Vagina (tissue), 2 donors: ENCODE measurements at regions not wholly inside any gene's neighbourhood (a gene's known extent, or its start where the extent isn't known, plus 50 kb on each side); places are given as distances from the start of the nearest gene placed in this dataset.

Experiments
- DNase-seq, 2 donors: peaks; one replicate each; pipeline ENCODE4 v3.0.0-alpha.2; 2017; ENCODE audit errors: extremely low spot score in 2 of 2
- H3K27ac ChIP-seq: fragments of 200-600 bp; sonication (generic); one replicate; pipeline ENCODE4 v1.5.1; 2019
- H3K27me3 ChIP-seq: fragments of 200-600 bp; sonication (generic); one replicate; pipeline ENCODE4 v1.5.1; 2019
- H3K36me3 ChIP-seq, 2 donors: fragments of 200-600 bp; sonication (generic); one replicate each; pipeline ENCODE4 v1.5.1; 2017 to 2019
- H3K4me1 ChIP-seq: fragments of 200-600 bp; sonication (generic); one replicate; pipeline ENCODE4 v1.5.1; 2019
- H3K4me3 ChIP-seq, 2 donors: fragments of 200-600 bp; sonication (generic); 1 replicate in 1 of 2; 2 replicates in 1 of 2; pipeline ENCODE4 v1.5.1; 2016 to 2019
- H3K9me3 ChIP-seq: fragments of 200-600 bp; sonication (generic); one replicate; pipeline ENCODE4 v1.5.1; 2019
- POLR2A ChIP-seq, 2 donors: fragments of 450-650 bp; IDR thresholded peaks; one replicate each; pipeline ENCODE4 v1.6.1; 2017; ENCODE audit warnings: antibody characterized with exemption in 2 of 2, mild to moderate bottlenecking in 2 of 2, moderate library complexity in 2 of 2
- POLR2AphosphoS5 ChIP-seq, 2 donors: sonication (generic); formaldehyde crosslinking; IDR thresholded peaks; one replicate each; pipeline ENCODE4 v1.9.0; 2017; ENCODE audit warnings: antibody characterized with exemption in 2 of 2, mild to moderate bottlenecking in 2 of 2, low read depth in 1 of 2; ENCODE audit not compliant: insufficient read depth in 1 of 2
- intact Hi-C: fragments of 100-400 bp; cut with DNase I; formaldehyde crosslinking; loops from one replicate; pipeline ENCODE4 v1.15.1; 2023
- TF ChIP-seq, protein P1 (sequence below), 3 experiments: fragments of 450-650 bp in 2 of 3; fragments of 200-600 bp in 1 of 3; sonication (generic) in 1 of 3; IDR thresholded peaks; one replicate each; pipeline ENCODE4 v1.5.1; 2017 to 2019; ENCODE audit warnings: antibody characterized with exemption in 3 of 3, mild to moderate bottlenecking in 2 of 3, moderate library complexity in 2 of 3

DNA sequence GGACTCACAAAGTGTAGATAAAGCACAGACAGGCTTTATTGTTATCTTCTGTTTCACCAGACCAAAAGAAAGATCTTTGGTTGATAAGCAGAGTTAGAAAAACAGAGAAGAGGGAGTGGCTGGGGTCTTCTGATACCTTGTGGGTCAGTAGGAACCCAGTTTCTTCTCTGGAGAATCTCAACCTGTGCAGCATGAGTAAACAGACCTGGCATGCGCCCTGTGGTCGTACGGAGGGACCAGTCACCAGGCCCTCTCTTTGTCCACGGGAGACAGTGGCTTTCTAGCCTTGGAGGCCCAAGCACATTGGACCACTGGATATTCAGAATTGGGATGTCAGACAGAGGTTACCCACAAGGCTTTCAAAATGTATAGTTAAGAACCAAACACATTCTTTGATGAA, 418.9 kb upstream of the FANCL start:
- intact Hi-C loops = no loop called here
- no peak for DNase-seq
- no peak overlapping the region for H3K27ac ChIP-seq
- TF ChIP-seq, protein P1, sequence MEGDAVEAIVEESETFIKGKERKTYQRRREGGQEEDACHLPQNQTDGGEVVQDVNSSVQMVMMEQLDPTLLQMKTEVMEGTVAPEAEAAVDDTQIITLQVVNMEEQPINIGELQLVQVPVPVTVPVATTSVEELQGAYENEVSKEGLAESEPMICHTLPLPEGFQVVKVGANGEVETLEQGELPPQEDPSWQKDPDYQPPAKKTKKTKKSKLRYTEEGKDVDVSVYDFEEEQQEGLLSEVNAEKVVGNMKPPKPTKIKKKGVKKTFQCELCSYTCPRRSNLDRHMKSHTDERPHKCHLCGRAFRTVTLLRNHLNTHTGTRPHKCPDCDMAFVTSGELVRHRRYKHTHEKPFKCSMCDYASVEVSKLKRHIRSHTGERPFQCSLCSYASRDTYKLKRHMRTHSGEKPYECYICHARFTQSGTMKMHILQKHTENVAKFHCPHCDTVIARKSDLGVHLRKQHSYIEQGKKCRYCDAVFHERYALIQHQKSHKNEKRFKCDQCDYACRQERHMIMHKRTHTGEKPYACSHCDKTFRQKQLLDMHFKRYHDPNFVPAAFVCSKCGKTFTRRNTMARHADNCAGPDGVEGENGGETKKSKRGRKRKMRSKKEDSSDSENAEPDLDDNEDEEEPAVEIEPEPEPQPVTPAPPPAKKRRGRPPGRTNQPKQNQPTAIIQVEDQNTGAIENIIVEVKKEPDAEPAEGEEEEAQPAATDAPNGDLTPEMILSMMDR (IDR thresholded peaks at IDR 0.05) = no peak
- TF ChIP-seq POLR2A (IDR thresholded peaks at IDR 0.05) = no peak
- TF ChIP-seq POLR2AphosphoS5 (IDR thresholded peaks at IDR 0.05; ENCODE audit: insufficient read depth in 1 of 2, low read depth in 1 of 2) = no peak
- H3K4me1 ChIP-seq = no peaks in the 10 kb centered on the region
- no peaks in the 10 kb centered on the region for H3K9me3 ChIP-seq
- H3K36me3 ChIP-seq = no peaks in the 10 kb centered on the region
- no peaks in the 10 kb centered on the region for H3K27me3 ChIP-seq
- no peak overlapping the region for H3K4me3 ChIP-seq

DNA sequence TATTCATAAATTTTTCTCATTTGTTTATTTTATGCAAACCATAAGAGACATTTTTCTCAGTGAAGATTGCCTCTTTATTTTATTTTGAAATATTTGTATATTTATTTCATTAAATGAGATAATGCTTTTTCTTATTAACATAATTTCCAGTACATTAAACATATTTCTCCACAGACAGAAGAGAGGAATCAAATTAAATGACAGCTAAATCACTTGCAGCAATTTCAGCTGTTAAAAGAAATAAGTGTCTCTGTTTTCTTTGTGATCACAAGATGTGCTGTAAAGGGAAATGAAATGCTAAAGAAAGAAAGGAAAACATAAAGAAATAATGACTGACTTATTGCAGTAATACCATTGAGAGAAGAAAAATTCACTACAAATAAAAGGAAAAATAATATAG, 414.0 kb upstream of the FANCL start:
- H3K9me3 ChIP-seq = no peaks in the 10 kb centered on the region
- no peaks in the 10 kb centered on the region for H3K27me3 ChIP-seq
- intact Hi-C loops = no loop called here
- TF ChIP-seq, protein P1 (IDR thresholded peaks at IDR 0.05) = no peak
- TF ChIP-seq POLR2AphosphoS5 (IDR thresholded peaks at IDR 0.05; ENCODE audit: insufficient read depth in 1 of 2, low read depth in 1 of 2) = no peak
- TF ChIP-seq POLR2A (IDR thresholded peaks at IDR 0.05) = no peak
- H3K27ac ChIP-seq = no peak overlapping the region
- no peaks in the 10 kb centered on the region for H3K36me3 ChIP-seq
- H3K4me1 ChIP-seq = no peaks in the 10 kb centered on the region
- no peak for DNase-seq
- H3K4me3 ChIP-seq = no peak overlapping the region

DNA sequence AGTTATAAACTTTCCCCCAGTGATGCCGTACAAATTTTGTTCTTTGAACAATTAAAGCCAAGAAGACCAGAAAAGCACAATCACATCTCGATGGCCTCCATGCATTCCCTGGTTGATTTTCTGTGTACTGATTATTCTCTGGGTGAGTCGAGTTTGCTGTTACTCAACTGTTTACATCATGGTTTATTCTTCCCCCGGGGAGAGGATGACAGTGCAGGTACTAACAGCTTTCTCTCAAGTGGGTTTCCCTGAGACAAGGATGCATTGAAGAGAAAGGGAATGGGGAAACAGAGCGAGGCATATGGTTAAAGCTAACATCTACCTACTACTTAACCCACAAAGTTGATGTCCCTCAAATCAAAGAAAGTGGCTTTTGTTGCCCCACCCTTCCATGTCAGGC, 410.8 kb upstream of the FANCL start:
- H3K9me3 ChIP-seq = no peaks in the 10 kb centered on the region
- no peak for DNase-seq
- no peak overlapping the region for H3K4me3 ChIP-seq
- H3K4me1 ChIP-seq = no peaks in the 10 kb centered on the region
- intact Hi-C loops = no loop called here
- H3K36me3 ChIP-seq = no peaks in the 10 kb centered on the region
- no peak overlapping the region for H3K27ac ChIP-seq
- H3K27me3 ChIP-seq = no peaks in the 10 kb centered on the region
- TF ChIP-seq POLR2A (IDR thresholded peaks at IDR 0.05) (no peak), POLR2AphosphoS5 (IDR thresholded peaks at IDR 0.05; ENCODE audit: insufficient read depth in 1 of 2, low read depth in 1 of 2) (no peak)
- TF ChIP-seq, protein P1 (IDR thresholded peaks at IDR 0.05) = no peak

DNA sequence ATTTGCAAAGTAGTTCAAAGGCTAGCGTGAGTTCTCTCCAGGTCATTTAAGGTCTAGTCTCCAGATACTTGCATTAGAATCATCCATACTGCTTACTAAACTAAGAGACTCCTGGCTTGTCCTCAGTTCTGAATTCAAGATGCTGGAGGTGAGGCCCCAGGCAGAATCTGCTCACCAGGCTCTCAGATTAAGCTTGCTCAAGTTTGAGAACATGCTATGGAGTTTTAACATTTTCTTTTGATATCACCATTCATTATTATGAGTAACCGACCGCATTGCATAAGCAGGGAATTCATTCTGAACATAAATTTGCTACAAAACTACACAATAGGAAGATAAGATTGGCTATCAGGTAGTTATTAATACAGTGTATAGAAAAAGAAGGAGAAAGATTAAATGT, 409.7 kb upstream of the FANCL start:
- no peaks in the 10 kb centered on the region for H3K4me1 ChIP-seq
- H3K9me3 ChIP-seq = no peaks in the 10 kb centered on the region
- no peak overlapping the region for H3K4me3 ChIP-seq
- H3K27ac ChIP-seq = no peak overlapping the region
- H3K27me3 ChIP-seq = no peaks in the 10 kb centered on the region
- no peak for TF ChIP-seq POLR2AphosphoS5 (IDR thresholded peaks at IDR 0.05; ENCODE audit: insufficient read depth in 1 of 2, low read depth in 1 of 2)
- no peak for TF ChIP-seq POLR2A (IDR thresholded peaks at IDR 0.05)
- TF ChIP-seq, protein P1 (IDR thresholded peaks at IDR 0.05) = no peak
- no peaks in the 10 kb centered on the region for H3K36me3 ChIP-seq
- no peak for DNase-seq
- intact Hi-C loops = no loop called here

DNA sequence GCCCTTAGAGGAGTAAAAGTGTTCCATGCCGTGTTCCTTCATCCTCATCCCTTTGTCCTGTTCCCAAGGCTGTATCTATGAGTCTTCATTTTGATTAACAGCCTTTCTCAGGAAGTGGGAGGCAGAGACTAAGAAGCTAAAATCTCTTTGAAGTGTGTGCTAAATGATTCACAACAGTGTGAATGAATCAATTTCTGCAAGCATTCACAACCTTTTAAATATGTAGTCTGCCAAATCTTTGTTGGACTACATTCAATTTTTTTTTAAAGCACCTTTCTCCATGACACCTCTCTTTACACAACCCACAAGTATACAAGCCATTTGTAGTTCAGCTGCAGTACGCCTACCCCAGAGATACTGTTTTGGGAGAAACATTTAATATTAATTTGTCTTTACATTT, 408.6 kb upstream of the FANCL start:
- no peaks in the 10 kb centered on the region for H3K36me3 ChIP-seq
- H3K9me3 ChIP-seq = no peaks in the 10 kb centered on the region
- DNase-seq = no peak
- H3K4me3 ChIP-seq = no peak overlapping the region
- H3K4me1 ChIP-seq = no peaks in the 10 kb centered on the region
- no peaks in the 10 kb centered on the region for H3K27me3 ChIP-seq
- TF ChIP-seq POLR2AphosphoS5 (IDR thresholded peaks at IDR 0.05; ENCODE audit: insufficient read depth in 1 of 2, low read depth in 1 of 2) (no peak), POLR2A (IDR thresholded peaks at IDR 0.05) (no peak)
- TF ChIP-seq, protein P1 (IDR thresholded peaks at IDR 0.05) = no peak
- H3K27ac ChIP-seq = no peak overlapping the region
- intact Hi-C loops = no loop called here
